ENCODE measurements at regions not wholly inside any gene's neighbourhood (a gene's known extent, or its start where the extent isn't known, plus 50 kb on each side); places are given as distances from the start of the nearest gene placed in this dataset.

DNA sequence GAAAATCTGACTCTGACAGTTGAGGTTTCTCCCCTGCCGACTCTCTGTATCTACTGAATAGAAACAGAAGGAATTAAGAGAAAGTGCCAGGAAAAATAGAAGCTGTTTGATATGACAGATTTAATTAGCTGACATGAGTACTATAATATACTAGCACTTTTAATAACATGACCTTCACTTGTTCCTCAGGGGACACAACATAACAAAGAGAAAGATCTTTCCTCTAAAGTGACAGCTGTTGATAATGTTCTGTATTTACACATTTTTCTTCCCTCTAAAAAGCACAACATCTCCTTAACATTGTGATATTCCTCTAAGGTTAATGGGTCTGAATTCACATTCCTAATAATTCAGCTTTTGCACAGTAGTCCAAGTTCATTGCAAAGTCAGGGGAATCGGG, 1136.0 kb downstream of the PCDH17 start:
- TF ChIP-seq, protein P1, sequence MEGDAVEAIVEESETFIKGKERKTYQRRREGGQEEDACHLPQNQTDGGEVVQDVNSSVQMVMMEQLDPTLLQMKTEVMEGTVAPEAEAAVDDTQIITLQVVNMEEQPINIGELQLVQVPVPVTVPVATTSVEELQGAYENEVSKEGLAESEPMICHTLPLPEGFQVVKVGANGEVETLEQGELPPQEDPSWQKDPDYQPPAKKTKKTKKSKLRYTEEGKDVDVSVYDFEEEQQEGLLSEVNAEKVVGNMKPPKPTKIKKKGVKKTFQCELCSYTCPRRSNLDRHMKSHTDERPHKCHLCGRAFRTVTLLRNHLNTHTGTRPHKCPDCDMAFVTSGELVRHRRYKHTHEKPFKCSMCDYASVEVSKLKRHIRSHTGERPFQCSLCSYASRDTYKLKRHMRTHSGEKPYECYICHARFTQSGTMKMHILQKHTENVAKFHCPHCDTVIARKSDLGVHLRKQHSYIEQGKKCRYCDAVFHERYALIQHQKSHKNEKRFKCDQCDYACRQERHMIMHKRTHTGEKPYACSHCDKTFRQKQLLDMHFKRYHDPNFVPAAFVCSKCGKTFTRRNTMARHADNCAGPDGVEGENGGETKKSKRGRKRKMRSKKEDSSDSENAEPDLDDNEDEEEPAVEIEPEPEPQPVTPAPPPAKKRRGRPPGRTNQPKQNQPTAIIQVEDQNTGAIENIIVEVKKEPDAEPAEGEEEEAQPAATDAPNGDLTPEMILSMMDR (IDR thresholded peaks at IDR 0.05; ENCODE audit: insufficient read depth, low read length, missing control alignments): no peak
- no peak overlapping the region for H3K4me3 ChIP-seq (ENCODE audit: low read depth, low read length)
- ChIA-PET CTCF (no interaction called here), POLR2A (no interaction called here)
- DNase-seq (ENCODE audit: low read depth, low spot score): no peak

DNA sequence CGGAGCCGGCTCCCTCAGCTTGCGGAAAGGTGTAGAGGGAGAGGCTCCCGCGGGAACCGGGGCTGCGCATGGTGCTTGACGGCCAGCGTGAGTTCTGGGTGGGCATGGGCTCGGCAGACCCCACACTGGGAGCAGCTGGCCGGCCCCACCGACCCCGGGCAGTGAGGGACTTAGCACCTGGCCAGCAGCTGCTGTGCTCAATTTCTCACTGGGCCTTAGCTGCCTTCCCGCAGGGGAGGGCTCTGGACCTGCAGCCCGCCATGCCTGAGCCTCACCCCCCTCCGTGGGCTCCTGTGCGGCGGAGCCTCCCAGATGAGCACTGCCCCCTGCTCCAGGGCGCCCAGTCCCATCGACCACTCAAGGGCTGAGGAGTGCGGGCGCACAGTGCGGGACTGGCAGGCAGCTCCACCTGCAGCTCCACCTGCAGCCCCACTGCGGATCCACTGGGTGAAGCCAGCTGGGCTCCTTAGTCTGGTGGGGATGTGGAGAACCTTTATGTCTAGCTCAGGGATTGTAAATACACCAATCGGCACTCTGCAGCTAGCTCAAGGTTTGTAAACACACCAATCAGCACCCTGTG, 1141.8 kb downstream of the PCDH17 start:
- TF ChIP-seq, protein P1 (IDR thresholded peaks at IDR 0.05; ENCODE audit: insufficient read depth, low read length, missing control alignments): no peak
- H3K4me3 ChIP-seq (ENCODE audit: low read depth, low read length): no peak overlapping the region
- POLR2A ChIA-PET: no interaction called here
- no peak for DNase-seq (ENCODE audit: low read depth, low spot score)
- CTCF ChIA-PET: no interaction called here

DNA sequence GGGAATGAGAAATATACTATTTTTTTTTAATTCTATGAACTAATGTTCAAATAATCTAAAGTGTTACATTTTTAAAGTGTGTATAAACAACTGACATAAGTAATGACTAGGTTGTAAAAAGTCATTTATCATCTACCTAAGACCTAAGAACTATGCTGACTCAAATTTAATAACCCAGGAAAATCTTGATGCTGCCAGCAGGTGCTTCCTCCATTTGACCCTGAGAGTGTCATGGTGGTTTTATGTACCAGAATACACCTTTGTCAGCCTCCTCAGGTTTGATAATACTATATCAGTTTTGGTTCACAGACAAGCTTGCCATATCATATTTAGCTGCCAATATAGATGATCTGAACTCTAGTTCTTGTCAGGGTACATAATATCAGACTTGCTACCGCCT, 1151.2 kb downstream of the PCDH17 start:
- TF ChIP-seq, protein P1 (IDR thresholded peaks at IDR 0.05; ENCODE audit: insufficient read depth, low read length, missing control alignments): no peak
- CTCF ChIA-PET: no interaction called here
- POLR2A ChIA-PET: no interaction called here
- no peak for DNase-seq (ENCODE audit: low read depth, low spot score)
- H3K4me3 ChIP-seq (ENCODE audit: low read depth, low read length): no peak overlapping the region

DNA sequence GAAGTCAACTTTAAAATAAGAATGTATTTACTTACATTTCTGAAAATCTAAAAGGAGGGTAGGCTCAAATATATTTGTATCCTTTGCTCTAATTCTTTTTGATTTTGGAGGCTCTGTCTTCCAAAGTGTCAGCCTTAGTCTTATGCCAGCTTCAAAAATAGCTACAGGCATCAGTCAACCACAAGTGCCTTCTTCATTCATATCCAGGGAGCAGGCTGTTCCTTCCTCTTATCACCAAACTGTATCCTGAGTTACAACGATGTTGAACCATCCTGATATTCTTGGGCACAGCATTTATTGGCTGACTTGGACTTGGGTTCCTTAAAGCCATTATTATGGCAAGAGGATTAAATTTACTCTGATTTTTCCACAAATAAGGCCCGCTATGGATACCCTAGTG, 1161.3 kb downstream of the PCDH17 start:
- DNase-seq (ENCODE audit: low read depth, low spot score): no peak
- TF ChIP-seq, protein P1 (IDR thresholded peaks at IDR 0.05; ENCODE audit: insufficient read depth, low read length, missing control alignments): no peak
- ChIA-PET CTCF (no interaction called here), POLR2A (no interaction called here)
- no peak overlapping the region for H3K4me3 ChIP-seq (ENCODE audit: low read depth, low read length)

DNA sequence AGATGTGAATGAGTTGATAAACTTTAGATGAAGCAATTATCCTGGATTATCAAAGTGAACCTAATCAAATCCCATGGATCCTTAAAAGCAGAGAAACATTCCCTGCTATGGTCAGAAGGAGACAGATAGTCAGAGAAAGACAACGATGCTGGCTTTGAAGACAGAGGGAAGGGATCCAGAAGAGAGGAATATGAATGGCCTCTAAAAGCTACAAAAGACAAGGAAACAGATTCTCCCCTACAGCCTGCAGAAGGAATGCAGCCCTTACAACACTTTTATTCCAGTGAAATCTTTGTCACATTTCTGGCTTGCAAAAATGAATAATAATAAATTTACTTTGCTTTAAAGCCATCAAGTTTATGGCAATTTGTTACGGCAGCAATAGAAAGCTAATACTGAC, 1164.2 kb downstream of the PCDH17 start:
- POLR2A ChIA-PET: no interaction called here
- DNase-seq (ENCODE audit: low read depth, low spot score): no peak
- TF ChIP-seq, protein P1 (IDR thresholded peaks at IDR 0.05; ENCODE audit: insufficient read depth, low read length, missing control alignments): no peak
- CTCF ChIA-PET: no interaction called here
- H3K4me3 ChIP-seq (ENCODE audit: low read depth, low read length): no peak overlapping the region

DNA sequence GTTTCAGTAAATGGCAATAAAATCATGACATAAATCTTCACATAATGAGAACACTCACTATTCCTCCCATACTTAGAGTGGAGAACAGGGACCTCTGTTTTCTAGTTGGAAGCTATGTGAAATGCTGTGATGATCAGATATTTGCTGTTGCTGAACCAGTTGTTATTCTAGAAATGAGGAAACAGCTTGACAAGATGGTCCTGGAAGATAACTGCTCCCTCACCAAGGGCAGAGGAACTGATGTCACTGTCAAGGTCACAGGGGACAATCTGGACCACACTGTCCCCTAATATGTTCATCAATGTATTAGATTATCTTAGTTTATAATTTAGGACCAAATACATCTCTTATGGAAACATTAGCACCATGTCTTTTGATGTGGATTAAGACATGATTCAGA, 1173.3 kb downstream of the PCDH17 start:
- no peak for DNase-seq (ENCODE audit: low read depth, low spot score)
- POLR2A ChIA-PET: no interaction called here

More for the DNA sequence above, 1173.3 kb downstream of the PCDH17 start:
- TF ChIP-seq, protein P1 (IDR thresholded peaks at IDR 0.05; ENCODE audit: insufficient read depth, low read length, missing control alignments): no peak
- no peak overlapping the region for H3K4me3 ChIP-seq (ENCODE audit: low read depth, low read length)
- CTCF ChIA-PET: interaction anchor here (0.5 to 0.6 kb wide), 2 partner anchors 43 to 568 kb away, joined by 3 read pairs; no protein-coding TSS in a partner anchor
